OCI-LY1 (cell line): ENCODE measurements at regions not wholly inside any gene's neighbourhood (a gene's known extent, or its start where the extent isn't known, plus 50 kb on each side); places are given as distances from the start of the nearest gene placed in this dataset.

Experiments
- CTCF ChIP-seq: fragments of 200-600 bp; sonication (generic), shearing (Covaris generic); IDR thresholded peaks from 2 replicates; pipeline ENCODE4 v1.5.1; 2017; ENCODE audit warnings: mild to moderate bottlenecking, antibody characterized with exemption, low read length, moderate library complexity, mixed read lengths
- EZH2 ChIP-seq: fragments of 200-600 bp; sonication (generic), shearing (Covaris generic); IDR thresholded peaks from 2 replicates; pipeline ENCODE4 v1.8.0; 2017; ENCODE audit warnings: borderline replicate concordance, mixed run types, mild to moderate bottlenecking, antibody characterized with exemption, low read length, moderate library complexity, mixed read lengths

- no peak for TF ChIP-seq CTCF
- TF ChIP-seq EZH2, result no peak
Observed at GRCh38 chr3:152617609-152618008, 217.3 kb upstream of the P2RY1 start.
